Prostate gland (tissue), 2 donors: ENCODE measurements at regions not wholly inside any gene's neighbourhood (a gene's known extent, or its start where the extent isn't known, plus 50 kb on each side); places are given as distances from the start of the nearest gene placed in this dataset.

Experiments
- DNase-seq: peaks from one replicate; pipeline ENCODE4 v3.0.0-alpha.2; 2019; ENCODE audit warnings: low spot score
- H3K27ac ChIP-seq, 2 donors: fragments of 200-600 bp; sonication (generic); 2 replicates each; pipeline ENCODE4 v1.5.1; 2017 to 2019
- H3K27me3 ChIP-seq: fragments of 200-600 bp; sonication (generic); replicated peaks from 2 replicates; pipeline ENCODE4 v1.5.1; 2019; ENCODE audit not compliant: insufficient read depth
- H3K36me3 ChIP-seq, 2 donors: fragments of 200-600 bp; sonication (generic); 1 replicate in 1 of 2; 2 replicates in 1 of 2; pipeline versions ENCODE4 v1.5.1 to v1.8.1; 2017 to 2019
- H3K4me1 ChIP-seq: fragments of 200-600 bp; sonication (generic); replicated peaks from 2 replicates; pipeline ENCODE4 v1.5.1; 2019
- H3K4me3 ChIP-seq, 2 donors: fragments of 200-600 bp; sonication (generic); 2 replicates each; pipeline ENCODE4 v1.5.1; 2017 to 2019
- H3K9me3 ChIP-seq: fragments of 200-600 bp; sonication (generic); 2 replicates; pipeline ENCODE4 v1.5.1; 2017
- CTCF ChIP-seq, 4 experiments: fragments of 200-600 bp in 2 of 4; fragments of 450-650 bp in 2 of 4; sonication (generic) in 2 of 4; IDR thresholded peaks; 1 replicate in 3 of 4; 2 replicates in 1 of 4; pipeline ENCODE4 v1.5.1; 2016 to 2019; ENCODE audit warnings: antibody characterized with exemption in 4 of 4, mild to moderate bottlenecking in 2 of 4, moderate library complexity in 2 of 4
- POLR2A ChIP-seq: fragments of 450-650 bp; IDR thresholded peaks from one replicate; pipeline ENCODE4 v1.6.1; 2016; ENCODE audit warnings: antibody characterized with exemption, mild to moderate bottlenecking
- POLR2AphosphoS5 ChIP-seq: sonication (generic); formaldehyde crosslinking; IDR thresholded peaks from one replicate; pipeline ENCODE4 v1.6.1; 2017; ENCODE audit warnings: antibody characterized with exemption
- WGBS: methylation state at CpG from one replicate; pipeline ENCODE4 v1.1.5; 2018; 5-methylcytosine and 5-hydroxymethylcytosine counted together
- intact Hi-C: fragments of 100-400 bp; cut with DNase I; formaldehyde crosslinking; loops from one replicate; pipeline ENCODE4 v1.14.2; 2022

GRCh38 chr2:5897249-5897648, 205.1 kb downstream of the SOX11 start:
- intact Hi-C loops = no loop called here
- H3K9me3 ChIP-seq = no peaks in the 10 kb centered on the region
- H3K36me3 ChIP-seq = no peaks in the 10 kb centered on the region
- no peak overlapping the region for H3K4me3 ChIP-seq
- H3K4me1 ChIP-seq = no peaks in the 10 kb centered on the region
- no peaks in the 10 kb centered on the region for H3K27me3 ChIP-seq
- H3K27ac ChIP-seq = no peak overlapping the region
- TF ChIP-seq POLR2A (no peak), CTCF (IDR thresholded peaks at IDR 0.05) (no peak), POLR2AphosphoS5 (no peak)
- 75% methylated on average over 5 of the region's 5 CpGs for WGBS
- no peak for DNase-seq

- Histone ChIP-seq H3K36me3 (no peaks in the 10 kb centered on the region), H3K4me3 (no peak overlapping the region), H3K4me1 (no peaks in the 10 kb centered on the region), H3K9me3 (no peaks in the 10 kb centered on the region), H3K27ac (no peak overlapping the region), H3K27me3 (no peaks in the 10 kb centered on the region)
- no peak for TF ChIP-seq CTCF (IDR thresholded peaks at IDR 0.05)
- TF ChIP-seq POLR2A = no peak
- TF ChIP-seq POLR2AphosphoS5 = no peak
- 91% methylated on average over 3 of the region's 3 CpGs for whole genome bisulfite sequencing
- intact Hi-C loops = no loop called here
- DNase-seq = no peak
These were observed 206.5 kb downstream of the SOX11 start for GRCh38 chr2:5898667-5899066.

- no peak for DNase-seq
- no peaks in the 10 kb centered on the region for H3K9me3 ChIP-seq
- intact Hi-C loops = no loop called here
- no peaks in the 10 kb centered on the region for H3K4me1 ChIP-seq
- H3K27me3 ChIP-seq = no peaks in the 10 kb centered on the region
- no peaks in the 10 kb centered on the region for H3K36me3 ChIP-seq
- H3K4me3 ChIP-seq = no peak overlapping the region
- TF ChIP-seq CTCF (IDR thresholded peaks at IDR 0.05) = no peak
- no peak for TF ChIP-seq POLR2A
- TF ChIP-seq POLR2AphosphoS5 = no peak
- 84% methylated on average over 2 of the region's 2 CpGs for WGBS
- H3K27ac ChIP-seq = no peak overlapping the region
These were observed 213.5 kb downstream of the SOX11 start for GRCh38 chr2:5905661-5906060.

- DNase-seq = no peak
- Histone ChIP-seq H3K4me1 (no peaks in the 10 kb centered on the region), H3K27ac (no peak overlapping the region), H3K36me3 (no peaks in the 10 kb centered on the region), H3K9me3 (no peaks in the 10 kb centered on the region), H3K27me3 (no peaks in the 10 kb centered on the region), H3K4me3 (no peak overlapping the region)
- 61% methylated on average over 2 of the region's 2 CpGs for WGBS
- intact Hi-C loops = no loop called here
- no peak for TF ChIP-seq CTCF (IDR thresholded peaks at IDR 0.05)
These were observed 215.9 kb downstream of the SOX11 start for GRCh38 chr2:5908071-5908470.

- Histone ChIP-seq H3K27ac (no peak overlapping the region), H3K27me3 (no peaks in the 10 kb centered on the region), H3K9me3 (no peaks in the 10 kb centered on the region), H3K36me3 (no peaks in the 10 kb centered on the region), H3K4me3 (no peak overlapping the region), H3K4me1 (no peaks in the 10 kb centered on the region)
- no peak for DNase-seq
- WGBS = 53% methylated on average over 3 of the region's 3 CpGs
- TF ChIP-seq POLR2A = no peak
- TF ChIP-seq CTCF (IDR thresholded peaks at IDR 0.05) = no peak
- no peak for TF ChIP-seq POLR2AphosphoS5
- intact Hi-C loops = no loop called here
These were observed 219.5 kb downstream of the SOX11 start for GRCh38 chr2:5911718-5912117.
